OCI-LY3 (cell line): ENCODE measurements at regions not wholly inside any gene's neighbourhood (a gene's known extent, or its start where the extent isn't known, plus 50 kb on each side); places are given as distances from the start of the nearest gene placed in this dataset.
"Not testable (repeated sequence)": the region's sequence is repeated elsewhere in the genome, so short reads cannot be mapped to it uniquely, and the experiment has no call there.

ENCODE experiments used
- H2AFZ ChIP-seq: fragments of 200-600, 300-600 bp; shearing (Covaris generic); 2 replicates; pipeline ENCODE4 v1.6.0; 2014; ENCODE audit warnings: antibody characterized with exemption, low read depth, low read length
- H3K27ac ChIP-seq: fragments of 200-600, 300-600 bp; sonication (generic); 2 replicates; pipeline ENCODE4 v1.5.1; 2014; ENCODE audit warnings: mild to moderate bottlenecking, low read length, moderate library complexity, mixed read lengths
- H3K27me3 ChIP-seq: fragments of 200-600, 300-600 bp; sonication (generic); 2 replicates; pipeline ENCODE4 v1.6.1; 2014; ENCODE audit warnings: low read depth, low read length, mixed read lengths
- H3K36me3 ChIP-seq: fragments of 200-600, 300-600 bp; sonication (generic); replicated peaks from 2 replicates; pipeline ENCODE3; 2014; ENCODE audit warnings: low read depth, low read length, mixed read lengths
- H3K4me1 ChIP-seq: fragments of 300-600, 200-600 bp; sonication (generic); 2 replicates; pipeline ENCODE4 v1.6.1; 2014; ENCODE audit warnings: low read length, mixed read lengths
- H3K4me2 ChIP-seq: fragments of 200-600, 300-600 bp; sonication (generic); 2 replicates; pipeline ENCODE4 v1.6.1; 2014; ENCODE audit warnings: low read length, mixed read lengths
- H3K4me3 ChIP-seq: fragments of 300-600, 200-600 bp; sonication (generic); 2 replicates; pipeline ENCODE4 v1.5.1; 2014; ENCODE audit warnings: antibody characterized with exemption, mild to moderate bottlenecking, low read length, moderate library complexity
- H3K79me2 ChIP-seq: fragments of 300-600, 200-600 bp; shearing (Covaris generic); 2 replicates; pipeline ENCODE4 v1.6.1; 2014; ENCODE audit warnings: mild to moderate bottlenecking, low read length, mixed read lengths
- H3K9ac ChIP-seq: fragments of 300-600, 200-600 bp; shearing (Covaris generic); 2 replicates; pipeline ENCODE4 v1.6.0; 2014; ENCODE audit warnings: mild to moderate bottlenecking, low read length, moderate library complexity
- H3K9me3 ChIP-seq: fragments of 200-600, 300-600 bp; shearing (Covaris generic); 2 replicates; pipeline ENCODE4 v1.6.1; 2014; ENCODE audit warnings: low read length, mixed read lengths; ENCODE audit not compliant: insufficient read depth
- H4K20me1 ChIP-seq: fragments of 200-600, 300-600 bp; sonication (generic); 2 replicates; pipeline ENCODE4 v1.6.1; 2016; ENCODE audit warnings: low read length, mixed read lengths; ENCODE audit not compliant: insufficient read depth
- CTCF ChIP-seq: fragments of 200-600, 300-600 bp; sonication (generic); IDR thresholded peaks from 2 replicates; pipeline ENCODE4 v1.5.1; 2014; ENCODE audit warnings: antibody characterized with exemption, low read length, low read depth
- EZH2phosphoT487 ChIP-seq: fragments of 200-600 bp; shearing (Covaris generic); IDR thresholded peaks from 2 replicates; pipeline ENCODE4 v1.6.1; 2018; ENCODE audit warnings: antibody characterized with exemption, mixed run types, low read depth

DNA sequence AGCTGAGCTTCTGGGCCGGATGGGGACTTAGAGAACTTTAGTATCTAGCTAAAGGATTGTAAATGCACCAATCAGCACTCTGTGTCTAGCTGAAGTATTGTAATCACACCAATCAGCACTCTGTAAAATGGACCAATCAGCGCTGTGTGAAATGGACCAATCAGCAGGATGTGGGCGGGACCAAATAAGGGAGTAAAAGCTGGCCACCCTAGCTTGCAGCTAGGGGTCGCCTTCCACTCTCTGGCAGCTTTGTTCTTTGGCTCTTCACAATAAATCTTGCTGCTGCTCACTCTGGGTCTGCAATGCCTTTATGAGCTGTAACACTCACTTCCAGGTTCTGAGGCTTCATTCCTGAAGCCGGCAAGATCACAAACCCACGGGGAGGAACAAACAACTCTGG, 354.0 kb downstream of the PRR16 start:
- no peaks in the 10 kb centered on the region for H3K79me2 ChIP-seq
- no peak overlapping the region for H3K4me2 ChIP-seq
- H3K36me3 ChIP-seq: no peaks in the 10 kb centered on the region
- H3K9me3 ChIP-seq: no peaks in the 10 kb centered on the region
- no peaks in the 10 kb centered on the region for H4K20me1 ChIP-seq
- H3K27ac ChIP-seq: no peak overlapping the region
- no peak overlapping the region for H3K4me3 ChIP-seq
- H3K27me3 ChIP-seq: no peaks in the 10 kb centered on the region
- H3K4me1 ChIP-seq: no peaks in the 10 kb centered on the region
- no peak overlapping the region for H3K9ac ChIP-seq
- TF ChIP-seq EZH2phosphoT487: no peak
- TF ChIP-seq CTCF: no peak
- H2AFZ ChIP-seq: no peak overlapping the region

- H3K9me3 ChIP-seq: no peaks in the 10 kb centered on the region
- no peaks in the 10 kb centered on the region for H3K27me3 ChIP-seq
- H3K79me2 ChIP-seq: no peaks in the 10 kb centered on the region
- H4K20me1 ChIP-seq: no peaks in the 10 kb centered on the region
- H3K27ac ChIP-seq: no peak overlapping the region
- no peak for TF ChIP-seq CTCF
- TF ChIP-seq EZH2phosphoT487: no peak
- no peak overlapping the region for H3K4me3 ChIP-seq
- H3K36me3 ChIP-seq: no peaks in the 10 kb centered on the region
- no peaks in the 10 kb centered on the region for H3K4me1 ChIP-seq
- no peak overlapping the region for H3K9ac ChIP-seq
- no peak overlapping the region for H3K4me2 ChIP-seq
- H2AFZ ChIP-seq: no peak overlapping the region
Observed at GRCh38 chr5:120823328-120823727, 359.2 kb downstream of the PRR16 start.

- not testable (repeated sequence) for H3K79me2 ChIP-seq, H2AFZ ChIP-seq, H3K36me3 ChIP-seq, H3K9me3 ChIP-seq, H4K20me1 ChIP-seq, H3K4me3 ChIP-seq, H3K27me3 ChIP-seq, H3K4me2 ChIP-seq, H3K9ac ChIP-seq, H3K27ac ChIP-seq, H3K4me1 ChIP-seq
Observed at GRCh38 chr5:120831646-120832045, 367.5 kb downstream of the PRR16 start.

DNA sequence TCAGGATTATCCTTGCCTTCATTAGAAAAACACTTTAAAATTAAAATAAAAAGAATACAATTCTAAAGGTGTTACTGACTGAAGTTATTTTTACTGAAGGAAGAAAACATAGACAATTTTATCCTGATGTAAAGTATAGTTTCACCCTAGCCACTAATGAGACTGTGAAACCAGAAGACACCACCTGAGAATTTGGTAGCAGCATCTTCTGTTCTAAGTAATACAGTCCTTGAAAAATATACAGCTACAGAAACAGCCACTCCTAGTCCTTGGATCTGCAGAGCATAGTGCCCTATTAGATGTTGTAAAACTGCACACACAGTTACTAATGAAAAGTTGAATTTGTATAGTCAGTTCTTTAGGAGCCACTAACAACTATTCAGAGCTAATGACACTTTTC, 377.7 kb downstream of the PRR16 start:
- H3K36me3 ChIP-seq: no peaks in the 10 kb centered on the region
- no peaks in the 10 kb centered on the region for H3K27me3 ChIP-seq
- no peaks in the 10 kb centered on the region for H3K9me3 ChIP-seq
- H4K20me1 ChIP-seq: no peaks in the 10 kb centered on the region
- H3K27ac ChIP-seq: no peak overlapping the region
- no peaks in the 10 kb centered on the region for H3K79me2 ChIP-seq
- H3K9ac ChIP-seq: no peak overlapping the region
- TF ChIP-seq CTCF (no peak), EZH2phosphoT487 (no peak)
- H3K4me1 ChIP-seq: no peaks in the 10 kb centered on the region
- no peak overlapping the region for H3K4me3 ChIP-seq
- no peak overlapping the region for H2AFZ ChIP-seq
- H3K4me2 ChIP-seq: no peak overlapping the region

- Histone ChIP-seq H3K9ac (no peak overlapping the region), H3K27me3 (no peaks in the 10 kb centered on the region), H3K36me3 (no peaks in the 10 kb centered on the region), H4K20me1 (no peaks in the 10 kb centered on the region), H3K79me2 (no peaks in the 10 kb centered on the region), H3K4me1 (no peaks in the 10 kb centered on the region), H3K9me3 (no peaks in the 10 kb centered on the region), H3K27ac (no peak overlapping the region), H3K4me2 (no peak overlapping the region), H3K4me3 (no peak overlapping the region), H2AFZ (no peak overlapping the region)
- no peak for TF ChIP-seq EZH2phosphoT487
- TF ChIP-seq CTCF: no peak
Observed at GRCh38 chr5:120843390-120843980, 379.4 kb downstream of the PRR16 start.
